ENCODE measurements at regions not wholly inside any gene's neighbourhood (a gene's known extent, or its start where the extent isn't known, plus 50 kb on each side); places are given as distances from the start of the nearest gene placed in this dataset.

- H3K27me3 ChIP-seq (ENCODE audit: insufficient read depth, low read depth), result no peaks in the 10 kb centered on the region
- TF ChIP-seq CTCF (conservative IDR thresholded peaks at IDR 0.05) (no peak), EZH2 (IDR thresholded peaks at IDR 0.05; ENCODE audit: low read depth) (no peak)
- H3K9me2 ChIP-seq (ENCODE audit: insufficient read depth), result no peaks in the 10 kb centered on the region
- ChIA-PET CTCF (no interaction called here), POLR2A (ENCODE audit: unreplicated experiment) (no interaction called here)
- H3K79me2 ChIP-seq (ENCODE audit: low read depth), result no peaks in the 10 kb centered on the region
- H2AFZ ChIP-seq, result no peak overlapping the region
- H3K36me3 ChIP-seq (ENCODE audit: low read depth), result no peaks in the 10 kb centered on the region
- H4K20me1 ChIP-seq (ENCODE audit: insufficient read depth), result no peaks in the 10 kb centered on the region
- intact Hi-C loops (cut with micrococcal nuclease; ENCODE audit: unreplicated experiment), result no loop called here
- H3K4me3 ChIP-seq, result no peak overlapping the region
- DNase-seq, result no peak
- H3K27ac ChIP-seq, result no peak overlapping the region
- no peaks in the 10 kb centered on the region for H3K9me3 ChIP-seq (ENCODE audit: insufficient read depth, low read depth)
- no peaks in the 10 kb centered on the region for H3F3A ChIP-seq (ENCODE audit: insufficient read depth, low read depth)
- H3K4me1 ChIP-seq (replicated peaks; ENCODE audit: insufficient read depth), result no peaks in the 10 kb centered on the region
- BruUV-seq (replicated peaks), result no TSS peak
- no peak overlapping the region for H3K4me2 ChIP-seq
Observed at GRCh38 chr11:114857281-114857680, 179.0 kb downstream of the NXPE2 start.

- no TSS peak for BruUV-seq (replicated peaks)
- POLR2A ChIA-PET (ENCODE audit: unreplicated experiment), result interaction anchor here (0.5 kb wide), 1 partner anchor 11 kb away, joined by 4 read pairs; no protein-coding TSS in a partner anchor
Observed at GRCh38 chr11:114864896-114865295, 186.6 kb downstream of the NXPE2 start.

GRCh38 chr11:114876234-114876633 is 197.9 kb downstream of the NXPE2 start:
- no peaks in the 10 kb centered on the region for H3F3A ChIP-seq (ENCODE audit: insufficient read depth, low read depth)
- DNase-seq, result no peak
- no peaks in the 10 kb centered on the region for H3K9me3 ChIP-seq (ENCODE audit: insufficient read depth, low read depth)
- TF ChIP-seq CTCF (conservative IDR thresholded peaks at IDR 0.05) (no peak), EZH2 (IDR thresholded peaks at IDR 0.05; ENCODE audit: low read depth) (no peak)
- intact Hi-C loops (cut with micrococcal nuclease; ENCODE audit: unreplicated experiment), result no loop called here
- no TSS peak for BruUV-seq (replicated peaks)
- H3K4me1 ChIP-seq (replicated peaks; ENCODE audit: insufficient read depth), result no peaks in the 10 kb centered on the region
- H4K20me1 ChIP-seq (ENCODE audit: insufficient read depth), result no peaks in the 10 kb centered on the region; the same call in 1 of the 2 replicates
- ChIA-PET CTCF (no interaction called here), POLR2A (ENCODE audit: unreplicated experiment) (no interaction called here)
- no peaks in the 10 kb centered on the region for H3K79me2 ChIP-seq (ENCODE audit: low read depth)
- no peak overlapping the region for H3K4me2 ChIP-seq
- no peak overlapping the region for H2AFZ ChIP-seq
- peaks cover 18% of the 10 kb centered on the region; the same call in 1 of the 2 replicates for H3K27me3 ChIP-seq (ENCODE audit: insufficient read depth, low read depth)
- no peak overlapping the region for H3K4me3 ChIP-seq
- H3K27ac ChIP-seq, result no peak overlapping the region
- no peaks in the 10 kb centered on the region for H3K36me3 ChIP-seq (ENCODE audit: low read depth)
- H3K9me2 ChIP-seq (ENCODE audit: insufficient read depth), result no peaks in the 10 kb centered on the region

More at GRCh38 chr11:114864896-114865295, 186.6 kb downstream of the NXPE2 start:
- no peak for DNase-seq
- no peak overlapping the region for H3K27ac ChIP-seq
- H3K4me2 ChIP-seq, result no peak overlapping the region
- intact Hi-C loops (cut with micrococcal nuclease; ENCODE audit: unreplicated experiment), result no loop called here
- no peaks in the 10 kb centered on the region for H4K20me1 ChIP-seq (ENCODE audit: insufficient read depth)
- no peak overlapping the region for H3K4me3 ChIP-seq
- H3K27me3 ChIP-seq (ENCODE audit: insufficient read depth, low read depth), result no peaks in the 10 kb centered on the region
- H2AFZ ChIP-seq, result no peak overlapping the region
- no peaks in the 10 kb centered on the region for H3K36me3 ChIP-seq (ENCODE audit: low read depth)
- H3F3A ChIP-seq (ENCODE audit: insufficient read depth, low read depth), result no peaks in the 10 kb centered on the region
- no peaks in the 10 kb centered on the region for H3K4me1 ChIP-seq (replicated peaks; ENCODE audit: insufficient read depth)
- no peaks in the 10 kb centered on the region for H3K79me2 ChIP-seq (ENCODE audit: low read depth)
- no peaks in the 10 kb centered on the region for H3K9me2 ChIP-seq (ENCODE audit: insufficient read depth)
- no peak for TF ChIP-seq CTCF (conservative IDR thresholded peaks at IDR 0.05)
- TF ChIP-seq EZH2 (IDR thresholded peaks at IDR 0.05; ENCODE audit: low read depth), result no peak
- no peaks in the 10 kb centered on the region for H3K9me3 ChIP-seq (ENCODE audit: insufficient read depth, low read depth)
- CTCF ChIA-PET, result no interaction called here

Data from PC-9 (cell line).